Dermis blood vessel endothelial cell (primary cell): ENCODE measurements at regions not wholly inside any gene's neighbourhood (a gene's known extent, or its start where the extent isn't known, plus 50 kb on each side); places are given as distances from the start of the nearest gene placed in this dataset.

Source experiments
- DNase-seq: peaks from one replicate; pipeline ENCODE4 v3.0.0; 2010

GRCh38 chr3:78540485-78540884 lies 1227.3 kb downstream of the ROBO1 start:
- DNase-seq: no peak

GRCh38 chr3:78545827-78546226 lies 1222.0 kb downstream of the ROBO1 start:
- DNase-seq: no peak
